Sigmoid colon (tissue), 6 donors: ENCODE measurements at regions not wholly inside any gene's neighbourhood (a gene's known extent, or its start where the extent isn't known, plus 50 kb on each side); places are given as distances from the start of the nearest gene placed in this dataset.
"Not testable (repeated sequence)": the region's sequence is repeated elsewhere in the genome, so short reads cannot be mapped to it uniquely, and the experiment has no call there.

Source experiments
- DNase-seq: peaks from one replicate; pipeline ENCODE4 v3.0.0-alpha.2; 2019
- H3K27ac ChIP-seq, 4 donors: fragments of 200-600 bp; sonication (generic); one replicate each; pipeline ENCODE4 v1.5.1; 2016 to 2019; ENCODE audit warnings: mild to moderate bottlenecking in 1 of 4
- H3K27me3 ChIP-seq, 3 donors: fragments of 200-600 bp; sonication (generic); one replicate each; pipeline ENCODE4 v1.5.1; 2019; ENCODE audit warnings: mild to moderate bottlenecking in 1 of 3
- H3K36me3 ChIP-seq, 4 donors: fragments of 200-600 bp; sonication (generic); one replicate each; pipeline ENCODE4 v1.5.1; 2016 to 2019
- H3K4me1 ChIP-seq, 4 donors: fragments of 200-600 bp; sonication (generic); one replicate each; pipeline ENCODE4 v1.5.1; 2017 to 2019
- H3K4me3 ChIP-seq, 4 donors: fragments of 200-600 bp; sonication (generic); one replicate each; pipeline ENCODE4 v1.5.1; 2017 to 2019; ENCODE audit warnings: mild to moderate bottlenecking in 2 of 4, moderate library complexity in 1 of 4
- H3K9me3 ChIP-seq, 4 donors: fragments of 200-600 bp in 3 of 4; sonication (generic) in 3 of 4; one replicate each; pipeline versions ENCODE4 v1.5.1 to v1.6.1; 2013 to 2019
- CTCF ChIP-seq, 4 experiments: fragments of 450-650 bp in 3 of 4; fragments of 200-600 bp in 1 of 4; IDR thresholded peaks; one replicate each; pipeline ENCODE4 v1.5.1; 2016 to 2019; ENCODE audit warnings: antibody characterized with exemption in 4 of 4, mild to moderate bottlenecking in 3 of 4, moderate library complexity in 2 of 4
- EP300 ChIP-seq, 4 donors: sonication (generic); formaldehyde crosslinking; IDR thresholded peaks; one replicate each; pipeline ENCODE4 v1.6.1; 2017; ENCODE audit warnings: antibody characterized with exemption in 4 of 4
- POLR2A ChIP-seq, 2 donors: fragments of 450-650 bp; IDR thresholded peaks; one replicate each; pipeline ENCODE4 v1.6.1; 2016; ENCODE audit warnings: antibody characterized with exemption in 2 of 2, mild to moderate bottlenecking in 2 of 2, moderate library complexity in 2 of 2
- POLR2AphosphoS5 ChIP-seq, 4 donors: sonication (generic); formaldehyde crosslinking; IDR thresholded peaks; one replicate each; pipeline ENCODE4 v1.6.1; 2017; ENCODE audit warnings: antibody characterized with exemption in 4 of 4
- WGBS, 2 donors: extraction: QIAGEN DNeasy Blood & Tissue Kit; methylation state at CpG; one replicate each; pipeline ENCODE4 v1.1.7; 2013; 5-methylcytosine and 5-hydroxymethylcytosine counted together
- intact Hi-C: fragments of 100-400 bp; cut with DNase I; formaldehyde crosslinking; loops from one replicate; pipeline ENCODE4 v1.15.1; 2023
- donor health status: healthy with polysubstance abuse.
- donor health status: healthy.

GRCh38 chr6:144782634-144783033, 497.5 kb downstream of the UTRN start:
- Histone ChIP-seq H3K36me3 (no peaks in the 10 kb centered on the region), H3K27ac (no peak overlapping the region), H3K27me3 (no peaks in the 10 kb centered on the region), H3K9me3 (no peaks in the 10 kb centered on the region), H3K4me1 (no peaks in the 10 kb centered on the region), H3K4me3 (no peak overlapping the region)
- no peak for DNase-seq
- 89 to 91% methylated on average over 6 of the region's 6 CpGs for WGBS, 2 donors
- TF ChIP-seq POLR2AphosphoS5 (IDR thresholded peaks at IDR 0.05) (no peak), EP300 (IDR thresholded peaks at IDR 0.05) (no peak), CTCF (IDR thresholded peaks at IDR 0.05) (no peak), POLR2A (IDR thresholded peaks at IDR 0.05) (no peak)
- intact Hi-C loops = no loop called here

GRCh38 chr6:144785056-144785455, 499.9 kb downstream of the UTRN start:
- Histone ChIP-seq H3K27ac (no peak overlapping the region), H3K9me3 (no peaks in the 10 kb centered on the region), H3K4me1 (no peaks in the 10 kb centered on the region), H3K36me3 (no peaks in the 10 kb centered on the region), H3K4me3 (no peak overlapping the region), H3K27me3 (no peaks in the 10 kb centered on the region)
- DNase-seq = no peak
- WGBS, 2 donors = 89 to 94% methylated on average over 3 of the region's 3 CpGs
- no peak for TF ChIP-seq POLR2AphosphoS5 (IDR thresholded peaks at IDR 0.05)
- no peak for TF ChIP-seq POLR2A (IDR thresholded peaks at IDR 0.05)
- no peak for TF ChIP-seq CTCF (IDR thresholded peaks at IDR 0.05)
- TF ChIP-seq EP300 (IDR thresholded peaks at IDR 0.05) = no peak
- intact Hi-C loops = no loop called here

- Histone ChIP-seq H3K4me1 (no peaks in the 10 kb centered on the region), H3K27ac (no peak overlapping the region), H3K4me3 (no peak overlapping the region), H3K27me3 (no peaks in the 10 kb centered on the region), H3K9me3 (no peaks in the 10 kb centered on the region), H3K36me3 (no peaks in the 10 kb centered on the region)
- no peak for TF ChIP-seq EP300 (IDR thresholded peaks at IDR 0.05)
- no peak for TF ChIP-seq POLR2A (IDR thresholded peaks at IDR 0.05)
- TF ChIP-seq POLR2AphosphoS5 (IDR thresholded peaks at IDR 0.05) = no peak
- TF ChIP-seq CTCF (IDR thresholded peaks at IDR 0.05) = no peak
- intact Hi-C loops = no loop called here
- 94 to 95% methylated on average over 2 of the region's 2 CpGs for WGBS, 2 donors
- no peak for DNase-seq
These were observed 501.7 kb downstream of the UTRN start for GRCh38 chr6:144786825-144787224.

GRCh38 chr6:144793744-144794143, 508.6 kb downstream of the UTRN start:
- Histone ChIP-seq H3K9me3 (no peaks in the 10 kb centered on the region), H3K4me3 (no peak overlapping the region), H3K27ac (no peak overlapping the region), H3K36me3 (peaks cover 0 to 13% (median 2%) of the 10 kb centered on the region in 4 donors), H3K4me1 (peaks cover 0 to 8% (median 0%) of the 10 kb centered on the region in 4 donors), H3K27me3 (no peaks in the 10 kb centered on the region)
- intact Hi-C loops = no loop called here
- 90 to 94% methylated on average over 4 of the region's 4 CpGs for WGBS, 2 donors
- TF ChIP-seq EP300 (IDR thresholded peaks at IDR 0.05) = no peak
- TF ChIP-seq POLR2AphosphoS5 (IDR thresholded peaks at IDR 0.05) = no peak
- no peak for TF ChIP-seq POLR2A (IDR thresholded peaks at IDR 0.05)
- TF ChIP-seq CTCF (IDR thresholded peaks at IDR 0.05) = no peak
- no peak for DNase-seq

- H3K27ac ChIP-seq, H3K4me1 ChIP-seq, DNase-seq, H3K9me3 ChIP-seq, intact Hi-C loops, H3K4me3 ChIP-seq, H3K27me3 ChIP-seq: not testable (repeated sequence)
- 98% methylated on average over 2 of the region's 2 CpGs for WGBS, 2 donors
- peaks cover 0 to 13% (median 2%) of the 10 kb centered on the region in 4 donors for H3K36me3 ChIP-seq
These were observed 509.9 kb downstream of the UTRN start for GRCh38 chr6:144795022-144795421.
